GM12875 (cell line): ENCODE measurements at regions not wholly inside any gene's neighbourhood (a gene's known extent, or its start where the extent isn't known, plus 50 kb on each side); places are given as distances from the start of the nearest gene placed in this dataset.

Experiments used
- H3K4me3 ChIP-seq: one replicate; pipeline ENCODE4 v1.5.1; 2011; ENCODE audit warnings: low read depth, low read length, control low read depth
- CTCF ChIP-seq: IDR thresholded peaks from 2 replicates; pipeline ENCODE4 v1.5.1; 2011; ENCODE audit warnings: low read depth, mild to moderate bottlenecking, control low read depth, inconsistent platforms, low read length, moderate library complexity, borderline replicate concordance; ENCODE audit not compliant: insufficient read depth

- no peak overlapping the region for H3K4me3 ChIP-seq
- TF ChIP-seq CTCF = no peak
These were observed 118.1 kb upstream of the SHISA6 start for GRCh38 chr17:11122908-11123307.

GRCh38 chr17:11121341-11121985, 119.5 kb upstream of the SHISA6 start:
- no peak for TF ChIP-seq CTCF
- no peak overlapping the region for H3K4me3 ChIP-seq

- TF ChIP-seq CTCF = no peak
- H3K4me3 ChIP-seq = no peak overlapping the region
These were observed 131.9 kb upstream of the SHISA6 start for GRCh38 chr17:11109106-11109505.

GRCh38 chr17:11105141-11105540, 135.9 kb upstream of the SHISA6 start:
- TF ChIP-seq CTCF = no peak
- H3K4me3 ChIP-seq = no peak overlapping the region

GRCh38 chr17:11097121-11097520, 143.9 kb upstream of the SHISA6 start:
- no peak for TF ChIP-seq CTCF
- H3K4me3 ChIP-seq = no peak overlapping the region

GRCh38 chr17:11094331-11094730, 146.7 kb upstream of the SHISA6 start:
- no peak for TF ChIP-seq CTCF
- H3K4me3 ChIP-seq = no peak overlapping the region

GRCh38 chr17:11086646-11087340, 154.2 kb upstream of the SHISA6 start:
- TF ChIP-seq CTCF = no peak
- no peak overlapping the region for H3K4me3 ChIP-seq
